T-cell (primary cell): ENCODE measurements at regions not wholly inside any gene's neighbourhood (a gene's known extent, or its start where the extent isn't known, plus 50 kb on each side); places are given as distances from the start of the nearest gene placed in this dataset.

Experiments used
- ATAC-seq, 4 experiments: fragments of 200-7000 bp in 3 of 4; fragments of 150-1000 bp in 1 of 4; cut with Tn5 transposase; replicated peaks in 1 of 4; 1 replicate in 3 of 4; 2 replicates in 1 of 4; pipeline ENCODE4 v1.10.0; 2021; ENCODE audit warnings: moderate library complexity in 3 of 4, mild to moderate bottlenecking in 2 of 4, moderate number of reproducible peaks in 1 of 4
- CTCF ChIA-PET, 2 donors: fragments of 300-600 bp; sonication (Branson Sonifier 250); formaldehyde crosslinking; loops; one replicate each; lab custom pipeline; 2022; ENCODE audit warnings: antibody characterized with exemption in 2 of 2; lab: Charles Lee
- POLR2A ChIA-PET, 2 donors: fragments of 300-600 bp; sonication (Branson Sonifier 250); formaldehyde crosslinking; loops; one replicate each; lab custom pipeline; 2022; ENCODE audit warnings: antibody characterized with exemption in 2 of 2; lab: Charles Lee
- DNase-seq, 35 experiments: peaks; one replicate each; pipeline versions ENCODE4 v3.0.0 to v3.0.0-alpha.2; 2013 to 2023
- H3K27ac ChIP-seq: one replicate; pipeline ENCODE4 v1.5.1; 2013; ENCODE audit warnings: low read length
- H3K27me3 ChIP-seq, 2 experiments: replicated peaks in 1 of 2; 1 replicate in 1 of 2; 2 replicates in 1 of 2; pipeline versions ENCODE4 v1.6.1 to v1.7.0; 2013; ENCODE audit warnings: low read length in 1 of 2, mixed read lengths in 1 of 2; ENCODE audit not compliant: control insufficient read depth in 2 of 2, insufficient read depth in 2 of 2; ENCODE audit errors: extremely low read depth in 1 of 2
- H3K36me3 ChIP-seq, 2 donors: 1 replicate in 1 of 2; 2 replicates in 1 of 2; pipeline versions ENCODE4 v1.6.1 to v1.7.0; 2013; ENCODE audit warnings: low read length in 1 of 2; ENCODE audit not compliant: control insufficient read depth in 2 of 2, insufficient read depth in 1 of 2; ENCODE audit errors: extremely low read depth in 1 of 2
- H3K4me1 ChIP-seq, 2 experiments: 1 replicate in 1 of 2; 2 replicates in 1 of 2; pipeline versions ENCODE4 v1.6.1 to v1.7.0; 2013; ENCODE audit warnings: low read length in 2 of 2, mixed read lengths in 1 of 2; ENCODE audit not compliant: insufficient read depth in 2 of 2, control insufficient read depth in 1 of 2; ENCODE audit errors: extremely low read depth in 1 of 2
- H3K4me3 ChIP-seq, 2 donors: 1 replicate in 1 of 2; 2 replicates in 1 of 2; pipeline versions ENCODE4 v1.5.1 to v1.7.0; 2013; ENCODE audit warnings: mild to moderate bottlenecking in 2 of 2, low read length in 1 of 2, moderate library complexity in 1 of 2; ENCODE audit not compliant: control insufficient read depth in 1 of 2; ENCODE audit errors: extremely low read depth in 1 of 2
- H3K9me3 ChIP-seq: 2 replicates; pipeline ENCODE4 v1.7.0; 2013
- H3K27ac Mint-ChIP-seq, 2 donors: one replicate each; pipeline ENCODE4 v1.8.0; 2020 to 2021; ENCODE audit warnings: mild to moderate bottlenecking in 2 of 2, mixed read lengths in 2 of 2
- H3K27me3 Mint-ChIP-seq, 2 donors: one replicate each; pipeline ENCODE4 v1.8.0; 2021 to 2022; ENCODE audit warnings: mixed read lengths in 2 of 2
- H3K36me3 Mint-ChIP-seq: one replicate; pipeline ENCODE4 v1.8.0; 2021; ENCODE audit warnings: mixed read lengths
- H3K4me1 Mint-ChIP-seq, 3 donors: one replicate each; pipeline ENCODE4 v1.8.0; 2020 to 2022; ENCODE audit warnings: mixed read lengths in 3 of 3, mild to moderate bottlenecking in 1 of 3
- H3K4me3 Mint-ChIP-seq, 3 donors: one replicate each; pipeline ENCODE4 v1.8.0; 2020 to 2022; ENCODE audit warnings: mild to moderate bottlenecking in 3 of 3, mixed read lengths in 3 of 3, moderate library complexity in 3 of 3
- H3K9me3 Mint-ChIP-seq, 3 donors: one replicate each; pipeline ENCODE4 v1.8.0; 2020 to 2022; ENCODE audit warnings: mixed read lengths in 3 of 3
- WGBS: methylation state at CpG from one replicate; pipeline ENCODE4 v1.1.5; 2013; ENCODE audit warnings: missing lambda C conversion rate; ENCODE audit not compliant: insufficient coverage; 5-methylcytosine and 5-hydroxymethylcytosine counted together

- H3K27ac ChIP-seq: no peak overlapping the region
- H3K36me3 ChIP-seq: no peaks in the 10 kb centered on the region
- Mint-ChIP-seq H3K36me3 (no peaks in the 10 kb centered on the region), H3K4me1 (no peaks in the 10 kb centered on the region), H3K27me3 (no peaks in the 10 kb centered on the region), H3K4me3 (no peak overlapping the region), H3K27ac (no peak overlapping the region), H3K9me3 (no peaks in the 10 kb centered on the region)
- DNase-seq: no peak
- no peaks in the 10 kb centered on the region for H3K27me3 ChIP-seq
- ATAC-seq: no peak
- H3K4me3 ChIP-seq: no peak overlapping the region
- ChIA-PET POLR2A (interaction anchor here in 1 of 2 donors (0.7 kb wide), 1 partner anchor 384 kb away, joined by 3 read pairs; no protein-coding TSS in a partner anchor), CTCF (no interaction called here)
- 75% methylated on average over 1 of the region's 2 CpGs for whole genome bisulfite sequencing
- H3K9me3 ChIP-seq: no peaks in the 10 kb centered on the region
- H3K4me1 ChIP-seq: no peaks in the 10 kb centered on the region
These were observed 201.4 kb downstream of the ZNF462 start for GRCh38 chr9:107064378-107064777.

DNA sequence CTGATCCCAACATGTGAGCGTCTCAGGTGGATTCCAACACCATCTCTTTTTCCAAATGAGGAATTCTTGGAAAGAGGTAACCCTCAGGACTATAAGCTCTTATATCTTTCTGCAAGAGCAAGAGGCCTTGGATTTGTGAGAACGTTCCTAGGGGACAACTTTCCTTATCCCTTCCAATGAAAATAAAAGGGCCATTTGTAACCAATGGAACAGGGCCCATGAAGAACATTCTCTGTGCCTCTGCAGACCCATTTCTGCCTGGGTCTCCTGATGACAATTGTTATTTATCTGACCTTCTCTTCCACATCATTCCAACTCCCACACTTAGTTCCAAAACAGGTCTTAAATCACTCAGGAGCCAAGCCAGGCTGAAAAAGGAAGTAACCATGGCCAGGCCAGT is 202.6 kb downstream of the ZNF462 start:
- H3K4me1 Mint-ChIP-seq: no peaks in the 10 kb centered on the region
- no peaks in the 10 kb centered on the region for H3K27me3 Mint-ChIP-seq
- WGBS: 50% methylated on average over 1 of the region's 2 CpGs
- H3K4me3 Mint-ChIP-seq: no peak overlapping the region
- H3K36me3 Mint-ChIP-seq: no peaks in the 10 kb centered on the region
- no peak overlapping the region for H3K27ac ChIP-seq
- ChIA-PET POLR2A (no interaction called here), CTCF (interaction anchor here in 1 of 2 donors (0.6 kb wide), 1 partner anchor 49 kb away, joined by 3 read pairs; no protein-coding TSS in a partner anchor)
- no peaks in the 10 kb centered on the region for H3K36me3 ChIP-seq
- H3K27me3 ChIP-seq: no peaks in the 10 kb centered on the region
- no peaks in the 10 kb centered on the region for H3K9me3 Mint-ChIP-seq
- H3K4me1 ChIP-seq: no peaks in the 10 kb centered on the region
- no peak overlapping the region for H3K27ac Mint-ChIP-seq
- no peaks in the 10 kb centered on the region for H3K9me3 ChIP-seq
- no peak for ATAC-seq
- DNase-seq: no peak
- H3K4me3 ChIP-seq: no peak overlapping the region

DNA sequence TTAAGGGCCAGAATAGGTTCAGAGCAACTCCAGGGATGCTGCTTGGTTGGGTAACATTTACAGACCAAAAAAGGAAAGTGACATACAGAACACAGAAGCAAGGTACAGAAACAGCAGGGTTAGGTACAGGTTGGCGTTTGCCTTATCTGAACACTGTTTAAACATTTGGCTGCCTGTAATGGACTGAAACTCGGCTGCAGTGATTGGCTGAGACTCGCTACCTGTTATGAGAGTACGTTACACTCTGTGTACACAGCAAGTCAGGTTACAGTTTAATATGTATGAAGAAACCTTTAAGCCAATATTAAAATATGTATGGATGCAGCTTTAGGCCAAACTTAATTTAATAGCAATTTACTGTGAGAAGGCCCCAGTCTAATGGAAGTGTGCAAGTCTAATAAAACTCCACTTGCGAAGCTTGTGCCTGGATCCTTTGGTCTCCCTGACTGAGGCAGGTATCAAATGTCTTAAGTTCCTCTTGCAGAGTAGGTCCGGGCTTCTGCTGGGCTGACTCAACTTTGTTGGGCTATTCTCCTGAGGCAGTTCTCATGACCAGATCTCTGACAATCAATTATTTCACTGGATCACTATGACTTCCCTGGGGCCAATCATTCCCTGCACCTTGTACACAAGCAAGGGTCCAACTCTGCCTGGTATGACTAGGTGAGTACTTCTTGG is 204.9 kb downstream of the ZNF462 start:
- Mint-ChIP-seq H3K4me1 (no peaks in the 10 kb centered on the region), H3K27ac (no peak overlapping the region), H3K9me3 (no peaks in the 10 kb centered on the region), H3K27me3 (no peaks in the 10 kb centered on the region), H3K36me3 (no peaks in the 10 kb centered on the region), H3K4me3 (no peak overlapping the region)
- no peaks in the 10 kb centered on the region for H3K4me1 ChIP-seq
- ChIA-PET CTCF (no interaction called here), POLR2A (no interaction called here)
- ATAC-seq (no peak), DNase-seq (no peak)
- no peaks in the 10 kb centered on the region for H3K9me3 ChIP-seq
- 95% methylated on average over 2 of the region's 6 CpGs for WGBS
- no peaks in the 10 kb centered on the region for H3K27me3 ChIP-seq
- H3K27ac ChIP-seq: no peak overlapping the region
- no peak overlapping the region for H3K4me3 ChIP-seq
- no peaks in the 10 kb centered on the region for H3K36me3 ChIP-seq

DNA sequence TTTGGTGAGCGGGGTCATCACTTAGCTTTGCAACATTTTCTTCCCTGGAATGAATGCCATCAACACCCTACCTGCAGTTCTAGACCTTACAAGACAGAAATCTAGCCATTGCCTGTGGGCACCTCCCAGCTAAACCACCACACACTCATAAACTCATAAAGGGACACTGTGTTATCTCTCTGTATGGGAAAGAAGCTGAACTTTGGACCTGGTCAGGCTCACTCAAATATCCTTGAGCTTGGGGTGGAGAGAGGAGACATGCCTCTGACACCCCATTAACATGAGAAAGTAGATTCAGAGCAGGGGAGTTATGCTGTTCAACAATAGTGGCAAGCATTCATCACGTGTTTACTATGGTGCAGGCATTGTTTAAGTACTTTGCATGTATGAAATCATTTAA is 205.6 kb downstream of the ZNF462 start:
- Histone ChIP-seq H3K4me3 (no peak overlapping the region), H3K27me3 (no peaks in the 10 kb centered on the region), H3K27ac (no peak overlapping the region), H3K9me3 (no peaks in the 10 kb centered on the region), H3K4me1 (no peaks in the 10 kb centered on the region), H3K36me3 (no peaks in the 10 kb centered on the region)
- CTCF ChIA-PET: no interaction called here
- Mint-ChIP-seq H3K4me1 (no peaks in the 10 kb centered on the region), H3K9me3 (no peaks in the 10 kb centered on the region), H3K36me3 (no peaks in the 10 kb centered on the region), H3K27ac (no peak overlapping the region), H3K27me3 (no peaks in the 10 kb centered on the region), H3K4me3 (no peak overlapping the region)
- 67% methylated on average over 1 of the region's 2 CpGs for WGBS
- no peak for DNase-seq
- POLR2A ChIA-PET: no interaction called here
- no peak for ATAC-seq

- no peaks in the 10 kb centered on the region for H3K9me3 ChIP-seq
- no peak overlapping the region for H3K4me3 ChIP-seq
- Mint-ChIP-seq H3K27me3 (peaks cover 0 to 5% of the 10 kb centered on the region in 2 donors), H3K36me3 (no peaks in the 10 kb centered on the region), H3K4me1 (no peaks in the 10 kb centered on the region), H3K4me3 (no peak overlapping the region), H3K9me3 (no peaks in the 10 kb centered on the region), H3K27ac (no peak overlapping the region)
- H3K27me3 ChIP-seq: no peaks in the 10 kb centered on the region
- no peak overlapping the region for H3K27ac ChIP-seq
- ChIA-PET CTCF (no interaction called here), POLR2A (no interaction called here)
- DNase-seq (no peak), ATAC-seq (no peak)
- no peaks in the 10 kb centered on the region for H3K4me1 ChIP-seq
- H3K36me3 ChIP-seq: no peaks in the 10 kb centered on the region
- 43% methylated on average over 1 of the region's 1 CpG for WGBS
These were observed 207.6 kb downstream of the ZNF462 start for GRCh38 chr9:107070586-107070985.

DNA sequence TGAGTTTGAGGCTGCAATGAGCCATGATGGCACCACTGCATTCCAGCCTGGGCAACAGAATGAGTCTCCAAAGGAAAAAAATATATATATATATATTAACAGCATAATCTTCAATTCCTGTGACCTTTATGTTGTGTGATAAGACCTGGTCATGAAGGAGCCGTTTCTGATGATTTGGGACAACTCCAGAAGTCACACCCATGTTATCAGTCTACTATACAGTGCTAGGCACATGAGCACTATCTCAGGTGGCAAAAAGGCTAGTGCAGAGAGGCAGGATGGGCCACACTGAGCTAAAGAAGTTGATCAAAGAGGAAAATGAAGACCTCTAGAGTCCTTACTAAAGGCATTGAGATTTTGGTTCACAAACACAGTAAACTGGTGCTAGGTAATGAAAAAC is 205.0 kb upstream of the RAD23B start:
- H3K36me3 ChIP-seq: no peaks in the 10 kb centered on the region
- H3K9me3 ChIP-seq: no peaks in the 10 kb centered on the region
- DNase-seq (no peak), ATAC-seq (no peak)
- no peak overlapping the region for H3K4me3 ChIP-seq
- Mint-ChIP-seq H3K27me3 (peaks cover 4 to 15% of the 10 kb centered on the region in 2 donors), H3K27ac (no peak overlapping the region), H3K9me3 (no peaks in the 10 kb centered on the region), H3K36me3 (no peaks in the 10 kb centered on the region), H3K4me3 (no peak overlapping the region), H3K4me1 (no peaks in the 10 kb centered on the region)
- WGBS: no CpG with 5 or more reads among the region's 1 CpG
- ChIA-PET CTCF (no interaction called here), POLR2A (no interaction called here)
- H3K27ac ChIP-seq: no peak overlapping the region
- H3K4me1 ChIP-seq: no peaks in the 10 kb centered on the region
- no peaks in the 10 kb centered on the region for H3K27me3 ChIP-seq

DNA sequence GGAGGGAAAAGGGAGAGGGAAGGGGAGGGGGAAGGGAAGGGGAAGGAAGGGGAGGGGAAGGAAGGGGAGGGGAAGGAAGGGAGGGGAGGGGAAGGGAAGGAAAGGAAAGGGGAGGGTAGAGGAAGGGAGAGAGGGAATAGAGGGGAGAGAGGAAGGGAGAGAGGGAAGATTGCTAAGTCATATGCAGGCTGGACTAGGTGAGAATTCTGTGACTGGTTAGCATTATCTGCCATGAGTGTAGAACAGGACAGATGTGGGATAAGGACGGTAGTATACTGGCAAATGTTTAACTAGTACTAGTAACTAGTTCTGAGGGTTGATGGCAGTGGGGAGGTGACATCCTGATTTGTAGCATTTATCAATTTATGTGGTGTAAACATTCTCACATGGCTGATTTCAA is 203.5 kb upstream of the RAD23B start:
- no peaks in the 10 kb centered on the region for H3K9me3 ChIP-seq
- Mint-ChIP-seq H3K27ac (no peak overlapping the region), H3K27me3 (peaks cover 5 to 19% of the 10 kb centered on the region in 2 donors), H3K36me3 (no peaks in the 10 kb centered on the region), H3K4me3 (no peak overlapping the region), H3K4me1 (no peaks in the 10 kb centered on the region), H3K9me3 (no peaks in the 10 kb centered on the region)
- H3K27ac ChIP-seq: no peak overlapping the region
- 100% methylated on average over 1 of the region's 1 CpG for WGBS
- CTCF ChIA-PET: no interaction called here
- no peaks in the 10 kb centered on the region for H3K36me3 ChIP-seq
- no peak for ATAC-seq
- no peaks in the 10 kb centered on the region for H3K27me3 ChIP-seq
- POLR2A ChIA-PET: no interaction called here
- H3K4me1 ChIP-seq: no peaks in the 10 kb centered on the region
- no peak overlapping the region for H3K4me3 ChIP-seq
- DNase-seq: no peak
